Right lobe of liver (tissue), 4 donors: ENCODE measurements at regions not wholly inside any gene's neighbourhood (a gene's known extent, or its start where the extent isn't known, plus 50 kb on each side); places are given as distances from the start of the nearest gene placed in this dataset.

Experiments
- POLR2A ChIP-seq: fragments of 450-650 bp; IDR thresholded peaks from one replicate; pipeline ENCODE4 v1.6.1; 2017; ENCODE audit warnings: antibody characterized with exemption, mild to moderate bottlenecking
- TF ChIP-seq, protein P1 (sequence below), 4 donors: fragments of 200-600 bp in 3 of 4; fragments of 450-650 bp in 1 of 4; IDR thresholded peaks; one replicate each; pipeline versions ENCODE4 v1.5.1 to v1.8.0; 2016 to 2022; ENCODE audit warnings: antibody characterized with exemption in 4 of 4, mild to moderate bottlenecking in 2 of 4
- donor health status: DM: no; HTN: no; CAD: no.
- donor health status: DM: no; HTN: no; CAD: no.
- donor health status: DM: no; HTN: yes; CAD: no.

GRCh38 chr5:144913661-144914060 is 743.0 kb downstream of the KCTD16 start:
- TF ChIP-seq, protein P1, sequence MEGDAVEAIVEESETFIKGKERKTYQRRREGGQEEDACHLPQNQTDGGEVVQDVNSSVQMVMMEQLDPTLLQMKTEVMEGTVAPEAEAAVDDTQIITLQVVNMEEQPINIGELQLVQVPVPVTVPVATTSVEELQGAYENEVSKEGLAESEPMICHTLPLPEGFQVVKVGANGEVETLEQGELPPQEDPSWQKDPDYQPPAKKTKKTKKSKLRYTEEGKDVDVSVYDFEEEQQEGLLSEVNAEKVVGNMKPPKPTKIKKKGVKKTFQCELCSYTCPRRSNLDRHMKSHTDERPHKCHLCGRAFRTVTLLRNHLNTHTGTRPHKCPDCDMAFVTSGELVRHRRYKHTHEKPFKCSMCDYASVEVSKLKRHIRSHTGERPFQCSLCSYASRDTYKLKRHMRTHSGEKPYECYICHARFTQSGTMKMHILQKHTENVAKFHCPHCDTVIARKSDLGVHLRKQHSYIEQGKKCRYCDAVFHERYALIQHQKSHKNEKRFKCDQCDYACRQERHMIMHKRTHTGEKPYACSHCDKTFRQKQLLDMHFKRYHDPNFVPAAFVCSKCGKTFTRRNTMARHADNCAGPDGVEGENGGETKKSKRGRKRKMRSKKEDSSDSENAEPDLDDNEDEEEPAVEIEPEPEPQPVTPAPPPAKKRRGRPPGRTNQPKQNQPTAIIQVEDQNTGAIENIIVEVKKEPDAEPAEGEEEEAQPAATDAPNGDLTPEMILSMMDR (IDR thresholded peaks at IDR 0.05): no peak
- TF ChIP-seq POLR2A: no peak
